Panc1 (cell line): ENCODE measurements at regions not wholly inside any gene's neighbourhood (a gene's known extent, or its start where the extent isn't known, plus 50 kb on each side); places are given as distances from the start of the nearest gene placed in this dataset.

Source experiments
- POLR2AphosphoS5 ChIP-seq: IDR thresholded peaks from 2 replicates; pipeline ENCODE4 v1.6.1; 2012; ENCODE audit warnings: mild to moderate bottlenecking, low read depth, low read length, moderate library complexity
- SIN3A ChIP-seq: IDR thresholded peaks from 2 replicates; pipeline ENCODE4 v1.6.1; 2012; ENCODE audit warnings: low read depth, mild to moderate bottlenecking, low read length, moderate library complexity, borderline replicate concordance; ENCODE audit not compliant: insufficient read depth
- TCF7L2 ChIP-seq: IDR thresholded peaks from 2 replicates; pipeline ENCODE4 v1.6.1; 2011; ENCODE audit warnings: mild to moderate bottlenecking, low read depth, low read length, inconsistent platforms
- TF ChIP-seq, protein P1 (sequence below): fragments of 450-650 bp; IDR thresholded peaks from 2 replicates; pipeline ENCODE4 v1.5.1; 2017; ENCODE audit warnings: mild to moderate bottlenecking
- TF ChIP-seq, protein P2 (sequence below), 2 experiments: IDR thresholded peaks; 2 replicates each; pipeline ENCODE4 v1.6.1; 2011 to 2012; ENCODE audit warnings: low read depth in 2 of 2, control low read depth in 1 of 2, low read length in 1 of 2, mild to moderate bottlenecking in 1 of 2, moderate library complexity in 1 of 2; ENCODE audit not compliant: insufficient read depth in 1 of 2

DNA sequence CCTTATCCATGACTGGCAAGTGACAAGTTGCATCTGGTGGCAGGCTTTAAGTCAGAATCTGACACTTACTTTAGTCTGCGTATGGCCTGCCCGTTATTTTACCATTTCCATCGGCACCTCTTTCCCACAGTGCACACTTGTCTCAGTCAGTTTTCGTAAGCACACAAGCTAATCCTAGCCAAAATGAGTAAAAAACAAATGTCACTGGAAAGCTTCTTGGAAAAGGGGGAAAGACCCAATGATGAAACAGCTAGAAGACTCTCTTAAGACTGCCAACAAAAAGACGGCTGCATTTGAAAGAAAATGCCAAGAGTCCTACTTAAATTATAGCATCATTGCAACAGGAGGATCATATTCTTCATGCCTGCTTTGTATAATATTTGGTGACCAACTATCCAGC, 457.9 kb upstream of the ISX start:
- TF ChIP-seq, protein P1, sequence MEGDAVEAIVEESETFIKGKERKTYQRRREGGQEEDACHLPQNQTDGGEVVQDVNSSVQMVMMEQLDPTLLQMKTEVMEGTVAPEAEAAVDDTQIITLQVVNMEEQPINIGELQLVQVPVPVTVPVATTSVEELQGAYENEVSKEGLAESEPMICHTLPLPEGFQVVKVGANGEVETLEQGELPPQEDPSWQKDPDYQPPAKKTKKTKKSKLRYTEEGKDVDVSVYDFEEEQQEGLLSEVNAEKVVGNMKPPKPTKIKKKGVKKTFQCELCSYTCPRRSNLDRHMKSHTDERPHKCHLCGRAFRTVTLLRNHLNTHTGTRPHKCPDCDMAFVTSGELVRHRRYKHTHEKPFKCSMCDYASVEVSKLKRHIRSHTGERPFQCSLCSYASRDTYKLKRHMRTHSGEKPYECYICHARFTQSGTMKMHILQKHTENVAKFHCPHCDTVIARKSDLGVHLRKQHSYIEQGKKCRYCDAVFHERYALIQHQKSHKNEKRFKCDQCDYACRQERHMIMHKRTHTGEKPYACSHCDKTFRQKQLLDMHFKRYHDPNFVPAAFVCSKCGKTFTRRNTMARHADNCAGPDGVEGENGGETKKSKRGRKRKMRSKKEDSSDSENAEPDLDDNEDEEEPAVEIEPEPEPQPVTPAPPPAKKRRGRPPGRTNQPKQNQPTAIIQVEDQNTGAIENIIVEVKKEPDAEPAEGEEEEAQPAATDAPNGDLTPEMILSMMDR = no peak
- TF ChIP-seq TCF7L2 (no peak), POLR2AphosphoS5 (no peak), SIN3A (no peak)
- TF ChIP-seq, protein P2, sequence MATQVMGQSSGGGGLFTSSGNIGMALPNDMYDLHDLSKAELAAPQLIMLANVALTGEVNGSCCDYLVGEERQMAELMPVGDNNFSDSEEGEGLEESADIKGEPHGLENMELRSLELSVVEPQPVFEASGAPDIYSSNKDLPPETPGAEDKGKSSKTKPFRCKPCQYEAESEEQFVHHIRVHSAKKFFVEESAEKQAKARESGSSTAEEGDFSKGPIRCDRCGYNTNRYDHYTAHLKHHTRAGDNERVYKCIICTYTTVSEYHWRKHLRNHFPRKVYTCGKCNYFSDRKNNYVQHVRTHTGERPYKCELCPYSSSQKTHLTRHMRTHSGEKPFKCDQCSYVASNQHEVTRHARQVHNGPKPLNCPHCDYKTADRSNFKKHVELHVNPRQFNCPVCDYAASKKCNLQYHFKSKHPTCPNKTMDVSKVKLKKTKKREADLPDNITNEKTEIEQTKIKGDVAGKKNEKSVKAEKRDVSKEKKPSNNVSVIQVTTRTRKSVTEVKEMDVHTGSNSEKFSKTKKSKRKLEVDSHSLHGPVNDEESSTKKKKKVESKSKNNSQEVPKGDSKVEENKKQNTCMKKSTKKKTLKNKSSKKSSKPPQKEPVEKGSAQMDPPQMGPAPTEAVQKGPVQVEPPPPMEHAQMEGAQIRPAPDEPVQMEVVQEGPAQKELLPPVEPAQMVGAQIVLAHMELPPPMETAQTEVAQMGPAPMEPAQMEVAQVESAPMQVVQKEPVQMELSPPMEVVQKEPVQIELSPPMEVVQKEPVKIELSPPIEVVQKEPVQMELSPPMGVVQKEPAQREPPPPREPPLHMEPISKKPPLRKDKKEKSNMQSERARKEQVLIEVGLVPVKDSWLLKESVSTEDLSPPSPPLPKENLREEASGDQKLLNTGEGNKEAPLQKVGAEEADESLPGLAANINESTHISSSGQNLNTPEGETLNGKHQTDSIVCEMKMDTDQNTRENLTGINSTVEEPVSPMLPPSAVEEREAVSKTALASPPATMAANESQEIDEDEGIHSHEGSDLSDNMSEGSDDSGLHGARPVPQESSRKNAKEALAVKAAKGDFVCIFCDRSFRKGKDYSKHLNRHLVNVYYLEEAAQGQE (IDR thresholded peaks at IDR 0.05; ENCODE audit: insufficient read depth in 1 of 2, low read depth in 2 of 2, low read length in 1 of 2) = no peak
